Retina (tissue), 1 donor: ENCODE measurements at regions not wholly inside any gene's neighbourhood (a gene's known extent, or its start where the extent isn't known, plus 50 kb on each side); places are given as distances from the start of the nearest gene placed in this dataset.
"Not testable (repeated sequence)": the region's sequence is repeated elsewhere in the genome, so short reads cannot be mapped to it uniquely, and the experiment has no call there.

Experiments used
- DNase-seq: peaks from one replicate; pipeline ENCODE4 v3.0.0-alpha.2; 2016

DNA sequence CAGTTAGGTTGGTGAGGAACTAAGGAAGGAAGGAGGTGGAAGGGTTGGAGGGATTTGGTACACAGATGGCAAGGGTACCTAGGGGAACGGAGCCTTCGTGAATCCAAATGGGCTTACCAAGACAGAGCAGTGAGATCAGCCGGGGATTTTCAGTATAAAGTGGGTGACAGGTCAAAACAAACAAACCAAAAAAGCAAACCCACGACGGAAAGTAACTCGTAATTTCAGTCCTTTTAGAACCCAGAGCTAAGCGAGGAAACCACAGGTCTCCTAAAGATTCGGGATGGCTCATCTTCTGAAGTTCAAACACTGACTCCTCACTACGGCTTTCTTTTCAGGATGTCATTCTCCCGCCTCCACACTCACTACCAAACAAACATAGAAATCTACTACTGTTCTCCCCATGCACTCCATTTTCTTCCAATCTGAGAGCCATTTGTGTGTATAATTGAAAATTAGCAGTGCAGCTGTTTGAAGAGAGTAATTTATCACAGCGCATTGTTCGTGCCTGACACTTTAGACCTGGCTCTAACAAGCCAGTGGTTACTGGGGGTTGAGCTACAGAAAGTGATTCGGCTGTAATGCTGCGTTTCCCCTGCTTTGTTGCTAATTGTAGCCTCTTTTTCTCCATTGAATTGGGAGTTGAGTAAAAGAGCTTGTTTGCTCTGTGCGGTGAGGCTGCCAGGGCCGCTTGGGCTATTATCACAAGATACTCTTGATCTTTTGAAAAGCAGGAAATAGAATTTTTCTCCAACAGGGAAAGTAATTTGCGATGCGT, 64.7 kb upstream of the CCDC39 start:
- DNase-seq: peak; percentile 55

- DNase-seq: no peak
These were observed 68.6 kb upstream of the CCDC39 start for GRCh38 chr3:180747805-180748361.

DNA sequence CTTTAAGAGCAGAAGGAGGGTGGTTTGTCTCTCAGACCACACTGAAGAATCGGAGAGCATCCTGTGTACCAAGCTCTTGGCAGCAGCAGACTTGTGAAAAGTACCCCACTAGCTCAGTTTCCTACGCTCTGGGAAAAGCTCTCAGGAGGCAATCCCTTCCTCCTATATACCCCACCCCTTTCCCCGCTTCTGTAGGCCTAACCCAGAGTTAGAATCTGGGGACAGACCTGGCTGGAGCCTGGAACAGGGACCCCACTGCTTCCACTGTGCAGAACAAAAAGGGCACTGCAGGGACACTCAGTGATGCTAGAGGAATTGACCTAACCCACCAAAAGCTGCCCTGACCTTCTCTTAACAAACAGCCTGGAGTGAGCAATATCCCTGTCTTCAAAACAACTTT, 70.0 kb upstream of the CCDC39 start:
- DNase-seq: peak; percentile 12

DNA sequence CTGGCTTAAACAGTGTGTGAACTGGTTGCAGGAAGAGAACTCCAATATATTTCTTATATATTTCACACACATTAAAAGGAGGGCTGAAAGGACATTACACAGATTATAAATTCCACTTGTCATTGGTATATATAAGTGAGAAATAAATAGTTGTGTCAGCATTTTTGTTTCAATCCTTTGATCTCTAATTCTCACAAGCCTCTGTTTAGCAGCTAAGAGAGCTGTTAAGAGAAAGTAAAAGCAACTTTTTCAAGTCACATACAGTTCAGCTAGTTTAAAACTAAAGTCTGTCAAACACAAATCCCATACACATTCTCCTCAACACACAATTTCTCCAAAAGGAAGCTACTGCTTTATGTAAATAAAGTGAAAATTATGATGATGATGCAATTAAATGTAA, 70.5 kb upstream of the CCDC39 start:
- DNase-seq: no peak

GRCh38 chr3:180755556-180755955, 76.3 kb upstream of the CCDC39 start:
- DNase-seq: no peak

- DNase-seq: no peak
These were observed 83.6 kb upstream of the CCDC39 start for GRCh38 chr3:180762866-180763265.

DNA sequence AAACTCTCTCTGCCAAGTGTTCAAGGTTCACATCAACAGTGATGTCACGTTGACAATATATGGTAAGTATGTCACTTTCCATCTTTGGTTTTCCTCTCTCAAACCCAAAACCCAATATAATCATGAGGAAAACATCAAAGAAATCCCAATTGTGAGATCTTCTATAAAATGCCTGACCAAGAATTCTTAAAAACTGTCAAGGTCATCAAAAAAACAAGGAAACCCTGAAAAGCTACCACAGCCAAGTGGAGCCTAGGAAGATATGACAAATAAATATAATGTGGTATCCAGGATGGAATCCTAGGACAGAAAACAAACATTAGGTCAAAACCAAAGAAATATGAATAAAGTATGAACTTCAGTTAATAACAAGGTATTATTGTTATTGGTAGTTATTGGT, 85.2 kb upstream of the CCDC39 start:
- DNase-seq: no peak

DNA sequence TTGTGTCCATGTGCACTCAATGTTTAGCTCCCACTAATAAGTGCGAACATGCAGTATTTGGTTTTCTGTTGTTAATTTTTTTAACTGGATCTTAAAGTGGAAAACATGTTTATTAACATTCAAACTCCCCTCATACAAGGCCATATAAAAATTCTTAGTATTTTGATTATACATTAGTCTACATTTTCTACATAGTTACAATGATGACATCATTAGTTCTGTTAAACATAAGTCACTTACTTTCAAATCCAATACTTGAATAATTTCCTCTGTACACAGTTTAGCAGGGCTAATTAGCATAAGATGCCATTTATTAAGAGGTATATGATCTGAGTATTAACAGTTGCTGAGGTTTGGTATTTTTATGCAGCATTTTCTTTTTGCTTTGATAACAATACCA, 91.3 kb upstream of the CCDC39 start:
- no peak for DNase-seq

DNA sequence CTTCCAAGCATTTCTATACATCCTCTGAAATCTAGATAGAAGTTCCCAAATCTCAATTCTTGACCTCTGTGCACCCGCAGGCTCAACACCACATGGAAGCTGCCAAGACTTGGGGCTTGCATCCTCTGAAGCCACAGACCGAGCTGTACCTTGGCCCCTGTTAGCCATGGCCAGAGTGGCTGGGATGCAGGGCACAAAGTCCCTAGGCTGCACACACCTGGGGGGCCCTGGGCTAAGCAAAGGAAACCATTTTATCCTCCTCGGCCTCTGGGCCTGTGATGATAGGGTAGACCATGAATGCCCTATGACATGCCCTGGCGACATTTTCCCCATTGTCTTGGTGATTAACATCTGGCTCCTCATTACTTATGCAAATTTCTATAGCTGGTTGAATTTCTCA, 97.1 kb upstream of the CCDC39 start:
- no peak for DNase-seq

DNA sequence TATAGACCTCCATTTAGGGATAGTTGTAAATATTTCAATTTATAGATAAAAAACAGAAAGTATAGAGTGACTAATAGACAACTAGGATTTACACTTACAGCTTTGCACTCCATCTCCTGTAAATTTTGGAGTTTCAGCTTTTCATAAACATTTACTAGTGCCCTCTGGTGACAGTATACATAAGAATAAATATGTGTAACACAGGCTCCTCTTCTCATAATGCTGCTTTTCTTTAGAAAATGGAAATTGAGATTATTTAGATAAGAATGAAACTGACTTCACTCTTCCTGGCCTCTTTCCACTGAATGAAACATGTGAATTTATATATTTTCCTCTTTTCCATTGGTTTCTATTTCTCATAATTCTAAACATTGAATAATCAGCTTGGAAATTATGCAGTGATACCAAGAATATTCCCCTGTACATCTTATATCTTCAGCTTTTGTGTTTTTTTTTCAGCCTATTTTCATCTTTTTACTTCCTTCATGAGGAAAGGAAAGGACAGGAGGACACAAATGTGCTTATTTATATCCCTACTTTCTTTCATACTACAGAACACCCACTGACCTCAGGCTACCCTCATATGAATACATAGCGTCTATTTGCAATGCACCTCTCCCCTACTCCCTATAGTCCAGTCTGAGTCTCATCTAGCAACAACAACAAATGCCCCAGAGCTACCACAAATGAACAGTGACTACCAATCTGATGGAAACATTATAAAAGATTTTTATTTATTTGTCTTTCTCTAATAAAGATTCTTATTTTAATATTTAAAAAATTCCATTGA, 103.1 kb upstream of the CCDC39 start:
- no peak for DNase-seq

GRCh38 chr3:180786227-180786626, 106.9 kb upstream of the CCDC39 start:
- DNase-seq: not testable (repeated sequence)

- no peak for DNase-seq
These were observed 110.5 kb upstream of the CCDC39 start for GRCh38 chr3:180789774-180790173.

- no peak for DNase-seq
These were observed 114.3 kb upstream of the FXR1 start for GRCh38 chr3:180798197-180798596.

DNA sequence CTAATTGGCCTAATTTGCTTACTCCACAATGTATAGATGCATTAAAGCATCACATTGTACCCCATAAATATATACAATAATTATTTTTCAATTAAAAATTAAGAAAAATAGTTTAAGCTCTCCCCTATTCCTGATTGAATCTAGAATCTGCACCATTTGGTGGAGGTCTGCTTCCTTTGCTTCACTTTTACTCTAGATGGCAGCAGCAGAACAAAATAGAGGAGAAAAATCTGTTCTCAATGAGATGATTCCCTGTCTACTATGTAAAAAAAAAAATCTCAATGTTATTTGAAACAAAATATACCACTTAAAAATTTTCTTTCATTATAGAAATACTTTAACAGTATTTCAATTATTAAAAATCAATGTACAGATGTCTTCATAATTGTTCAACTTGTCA, 109.6 kb upstream of the FXR1 start:
- no peak for DNase-seq

DNA sequence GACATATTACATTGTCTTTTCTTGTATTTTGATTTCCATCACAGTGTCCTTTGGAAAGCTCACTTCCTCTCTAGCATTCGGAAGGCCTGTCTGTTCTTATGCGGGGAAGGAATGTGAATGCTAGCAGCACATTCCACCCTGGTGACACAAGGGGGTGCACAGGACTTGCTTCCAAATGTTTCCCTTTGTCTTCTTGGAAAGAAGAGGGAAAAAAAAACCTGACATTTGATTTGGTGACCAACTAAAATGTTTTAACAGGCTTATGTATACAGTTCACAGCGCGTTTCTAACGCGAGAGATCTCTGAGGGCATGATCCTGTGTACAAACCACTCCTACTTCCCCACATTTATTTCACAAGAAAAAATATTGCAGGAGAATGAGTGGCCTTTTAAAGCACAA, 107.6 kb upstream of the FXR1 start:
- peak; percentile 56 for DNase-seq

DNA sequence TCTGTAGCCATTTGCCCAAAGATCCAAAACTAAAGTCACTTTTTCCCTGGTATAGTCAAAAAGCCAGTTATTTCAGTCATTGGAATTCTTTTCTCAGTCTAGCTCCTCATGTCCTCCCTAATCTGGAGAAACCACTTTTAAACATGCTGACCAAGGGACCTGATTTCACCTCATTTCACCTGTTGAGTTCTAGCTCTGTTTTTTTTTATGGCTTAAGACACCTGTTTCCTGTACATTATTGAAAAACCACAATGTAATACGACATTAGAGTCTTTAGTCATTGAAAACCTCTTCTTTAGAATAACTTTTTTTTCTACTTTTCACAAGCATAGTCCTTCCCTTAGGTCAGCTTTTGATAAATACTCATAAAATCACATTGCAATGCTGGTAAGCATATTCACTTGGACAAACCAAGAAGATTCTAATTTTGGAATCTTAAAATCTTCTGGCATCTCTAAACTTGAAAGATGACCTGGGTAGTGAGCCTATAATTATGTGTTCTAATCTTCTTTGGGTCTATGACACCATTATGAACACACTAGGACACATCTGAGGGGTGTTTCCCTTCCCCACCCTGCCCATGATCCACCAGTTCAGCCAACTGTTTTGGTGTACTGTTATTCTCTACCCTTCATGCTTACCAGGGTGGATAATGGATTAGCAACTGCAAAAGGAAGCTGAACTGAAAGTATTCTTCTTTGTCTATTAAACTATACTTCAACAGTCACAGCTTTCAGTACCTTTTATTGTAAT, 103.5 kb upstream of the FXR1 start:
- DNase-seq: no peak

DNA sequence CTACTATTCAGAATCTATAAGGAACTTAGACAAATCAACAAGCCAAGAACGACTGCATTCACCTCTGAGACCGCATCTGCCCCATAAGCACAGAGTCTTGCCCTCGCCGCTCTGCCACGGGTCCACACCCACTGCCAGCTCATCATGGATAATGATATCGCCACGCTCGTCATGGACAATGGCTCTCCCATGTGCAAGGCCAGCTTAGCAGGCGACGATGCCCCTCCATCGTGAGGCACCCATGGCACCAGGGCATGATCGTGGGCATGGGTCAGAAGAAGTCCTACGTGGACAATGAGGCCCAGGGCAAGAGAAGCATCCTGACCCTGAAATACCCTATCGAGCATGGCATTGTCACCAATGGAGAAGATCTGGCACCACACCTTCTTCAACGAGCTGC, 92.1 kb upstream of the FXR1 start:
- no peak for DNase-seq

DNA sequence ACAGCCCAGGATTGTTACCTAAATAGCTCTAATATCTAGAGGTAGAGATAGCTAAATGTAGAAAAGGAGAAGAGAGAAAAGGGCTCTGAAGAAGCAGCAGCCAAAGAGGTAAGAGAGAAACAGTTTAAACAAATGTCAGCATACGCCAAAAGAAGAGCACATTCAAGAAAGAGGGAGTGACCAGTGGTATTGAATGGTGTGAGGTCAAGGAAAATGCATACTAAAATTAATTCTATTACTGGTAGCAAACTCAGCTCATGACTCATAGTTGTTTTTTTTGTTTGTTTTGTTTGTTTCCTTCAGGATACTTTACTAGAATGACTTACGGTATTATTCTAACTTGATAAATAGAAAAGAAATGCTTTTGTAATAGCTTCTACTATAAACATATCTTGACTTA, 86.5 kb upstream of the FXR1 start:
- no peak for DNase-seq

GRCh38 chr3:180827171-180827570, 85.3 kb upstream of the FXR1 start:
- no peak for DNase-seq

DNA sequence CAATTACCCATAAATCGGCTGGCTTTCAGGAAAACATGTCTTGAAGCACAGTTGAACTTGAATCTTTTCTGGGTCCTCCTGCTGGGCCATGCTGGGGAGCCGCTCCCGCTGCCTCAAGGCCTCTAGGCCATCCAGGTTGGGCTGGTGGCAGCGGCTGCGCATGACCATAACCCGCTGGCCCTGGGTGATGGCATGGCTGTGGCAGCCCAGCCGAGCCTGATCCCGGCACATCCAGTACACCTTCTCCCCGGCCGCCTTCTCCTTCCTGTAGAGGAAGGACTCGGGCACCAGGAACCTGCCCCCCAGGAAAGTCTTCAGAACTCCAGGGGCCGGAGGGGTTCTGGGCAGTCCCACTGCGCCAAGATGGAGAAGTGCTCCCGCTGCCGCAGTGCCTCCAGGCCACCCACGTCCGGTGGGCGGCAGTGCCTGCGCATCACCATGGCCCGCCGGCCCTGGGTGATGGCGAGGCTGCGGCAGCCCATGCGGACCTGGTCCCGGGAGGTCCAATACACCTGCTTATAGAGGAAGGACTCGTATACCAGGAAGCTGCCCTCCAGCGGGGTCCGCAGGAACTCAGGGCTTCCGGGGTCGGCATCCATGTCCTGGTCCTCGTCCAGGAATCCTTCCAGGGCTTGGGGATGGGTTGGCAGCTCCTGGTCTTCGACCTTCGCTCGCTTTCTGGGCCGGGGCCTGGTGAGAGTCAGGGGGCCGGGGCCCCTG, 84.3 kb upstream of the FXR1 start:
- DNase-seq: no peak

DNA sequence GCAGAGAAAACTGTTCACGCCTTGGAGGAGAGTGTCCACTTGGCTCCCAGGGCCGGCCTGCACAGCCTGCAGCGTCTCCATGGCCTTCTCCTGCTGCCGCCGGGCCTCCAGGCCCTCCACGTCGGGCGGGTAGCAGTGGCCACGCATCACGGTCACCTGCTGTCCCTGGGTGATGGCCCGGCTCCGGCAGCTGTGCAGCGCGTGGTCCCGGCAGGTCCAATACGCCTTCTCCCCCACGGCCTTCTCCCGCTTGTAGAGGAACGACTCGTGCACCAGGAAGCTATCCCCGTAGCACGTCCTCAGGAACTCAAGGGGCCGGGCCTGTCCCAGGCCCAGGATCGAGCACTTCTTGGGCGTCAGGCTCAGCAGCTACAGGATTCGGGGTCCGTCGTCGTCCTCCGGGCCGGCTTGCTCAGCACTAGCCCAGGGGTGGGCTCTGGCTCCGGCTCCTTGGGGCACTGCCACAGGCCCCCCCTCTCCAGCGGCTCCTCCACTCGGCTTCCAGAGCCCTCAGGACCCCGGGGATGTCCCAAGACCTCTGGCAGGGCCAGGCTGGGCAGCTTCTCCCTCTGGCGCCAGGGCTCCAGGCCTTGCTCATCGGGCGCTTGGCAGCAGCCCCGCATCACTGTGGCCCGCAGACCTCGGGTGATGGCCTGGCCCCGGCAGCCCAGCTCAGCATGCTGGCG, 83.6 kb upstream of the FXR1 start:
- no peak for DNase-seq
